GM23338 (cell line): ENCODE measurements at regions not wholly inside any gene's neighbourhood (a gene's known extent, or its start where the extent isn't known, plus 50 kb on each side); places are given as distances from the start of the nearest gene placed in this dataset.

Experiments used
- ATAC-seq: fragments of 200-7000 bp; cut with Tn5 transposase; 3 replicates; pipeline ENCODE4 v1.9.1; 2020
- DNase-seq: peaks from one replicate; pipeline ENCODE4 v3.0.0-alpha.2; 2015; ENCODE audit warnings: low spot score
- H2AFZ ChIP-seq: fragments of 200-600 bp; sonication (generic); 2 replicates; pipeline ENCODE4 v1.8.0; 2016; ENCODE audit warnings: antibody characterized with exemption, mild to moderate bottlenecking, moderate library complexity
- H3F3A ChIP-seq: fragments of 200-600 bp; sonication (generic); replicated peaks from 2 replicates; pipeline ENCODE4 v1.8.0; 2017; ENCODE audit warnings: antibody characterized with exemption, mixed run types, low read depth
- H3K27ac ChIP-seq: fragments of 200-600 bp; sonication (generic); 2 replicates; pipeline ENCODE4 v1.6.1; 2016; ENCODE audit warnings: low read depth
- H3K27me3 ChIP-seq: fragments of 200-600 bp; sonication (generic); 2 replicates; pipeline ENCODE4 v1.8.0; 2016; ENCODE audit warnings: mild to moderate bottlenecking, mixed run types, moderate library complexity; ENCODE audit not compliant: insufficient read depth
- H3K36me3 ChIP-seq: fragments of 200-600 bp; sonication (generic); 2 replicates; pipeline ENCODE4 v1.8.0; 2016; ENCODE audit warnings: mild to moderate bottlenecking; ENCODE audit not compliant: insufficient read depth
- H3K4me1 ChIP-seq: fragments of 200-600 bp; sonication (generic); 2 replicates; pipeline ENCODE4 v1.8.0; 2016; ENCODE audit warnings: mild to moderate bottlenecking, moderate library complexity; ENCODE audit not compliant: insufficient read depth
- H3K4me2 ChIP-seq: fragments of 200-600 bp; sonication (generic); 2 replicates; pipeline ENCODE4 v1.7.1; 2017; ENCODE audit warnings: mixed run types
- H3K4me3 ChIP-seq: fragments of 200-600 bp; sonication (generic); 2 replicates; pipeline ENCODE4 v1.6.1; 2016; ENCODE audit warnings: mixed run types
- H3K79me2 ChIP-seq: fragments of 200-600 bp; sonication (generic); replicated peaks from 2 replicates; pipeline ENCODE4 v1.8.0; 2017; ENCODE audit warnings: mild to moderate bottlenecking; ENCODE audit not compliant: insufficient read depth
- H3K9me2 ChIP-seq: fragments of 200-600 bp; sonication (generic); 2 replicates; pipeline ENCODE4 v1.8.0; 2017; ENCODE audit not compliant: insufficient read depth
- H4K20me1 ChIP-seq: fragments of 200-600 bp; sonication (generic); replicated peaks from 2 replicates; pipeline ENCODE4 v1.8.0; 2017; ENCODE audit warnings: mild to moderate bottlenecking; ENCODE audit not compliant: insufficient read depth
- H3K27ac Mint-ChIP-seq: 2 replicates; pipeline ENCODE4 v1.8.0; 2020; ENCODE audit warnings: inconsistent platforms, mild to moderate bottlenecking, moderate library complexity, mixed read lengths
- H3K27me3 Mint-ChIP-seq: 3 replicates; pipeline ENCODE4 v1.8.0; 2022; ENCODE audit warnings: low read depth, mild to moderate bottlenecking, moderate library complexity, mixed read lengths, inconsistent platforms; ENCODE audit not compliant: insufficient read depth, poor library complexity
- H3K36me3 Mint-ChIP-seq: 3 replicates; pipeline ENCODE4 v1.8.0; 2021; ENCODE audit warnings: low read depth, mild to moderate bottlenecking, inconsistent platforms, moderate library complexity, mixed read lengths
- H3K4me1 Mint-ChIP-seq: 3 replicates; pipeline ENCODE4 v1.8.0; 2020; ENCODE audit warnings: mild to moderate bottlenecking, inconsistent platforms, mixed read lengths
- H3K4me3 Mint-ChIP-seq: 3 replicates; pipeline ENCODE4 v1.8.0; 2021; ENCODE audit warnings: moderate library complexity, mild to moderate bottlenecking, inconsistent platforms, mixed read lengths
- H3K9me3 Mint-ChIP-seq: 3 replicates; pipeline ENCODE4 v1.8.0; 2020; ENCODE audit warnings: moderate library complexity, mild to moderate bottlenecking, inconsistent platforms, mixed read lengths
- CREB1 ChIP-seq: fragments of 250-450 bp; sonication (Bioruptor Pico); IDR thresholded peaks from 2 replicates; pipeline ENCODE4 v1.5.0; 2020; ENCODE audit warnings: low read depth, mild to moderate bottlenecking, moderate library complexity
- CTCF ChIP-seq, 2 experiments: fragments of 200-600 bp in 1 of 2; sonication (generic) in 1 of 2; conservative IDR thresholded peaks; 2 replicates each; pipeline versions ENCODE4 v1.5.1 to v1.6.1; 2016 to 2017; ENCODE audit warnings: antibody characterized with exemption in 2 of 2, low read depth in 2 of 2, mild to moderate bottlenecking in 2 of 2, moderate library complexity in 1 of 2
- ETS1 ChIP-seq: IDR thresholded peaks from 2 replicates; pipeline ENCODE4 v1.6.1; 2016; ENCODE audit warnings: antibody characterized with exemption
- EZH2 ChIP-seq: fragments of 200-600 bp; sonication (generic); IDR thresholded peaks from one replicate; pipeline ENCODE4 v1.8.0; 2017; ENCODE audit warnings: antibody characterized with exemption, mild to moderate bottlenecking, low read depth; ENCODE audit not compliant: unreplicated experiment
- EZH2phosphoT487 ChIP-seq: fragments of 200-600 bp; sonication (generic); IDR thresholded peaks from one replicate; pipeline ENCODE4 v1.8.1; 2018; ENCODE audit warnings: antibody characterized with exemption; ENCODE audit not compliant: unreplicated experiment
- JUNB ChIP-seq: IDR thresholded peaks from one replicate; pipeline ENCODE4 v1.6.1; 2016; ENCODE audit warnings: antibody characterized with exemption; ENCODE audit not compliant: unreplicated experiment
- NANOG ChIP-seq: IDR thresholded peaks from 2 replicates; pipeline ENCODE4 v1.6.1; 2016; ENCODE audit warnings: antibody characterized with exemption, borderline replicate concordance
- POLR2AphosphoS5 ChIP-seq: IDR thresholded peaks from 2 replicates; pipeline ENCODE4 v1.6.1; 2016; ENCODE audit warnings: antibody characterized with exemption, low read depth
- REST ChIP-seq: IDR thresholded peaks from one replicate; pipeline ENCODE4 v1.6.1; 2018; ENCODE audit warnings: antibody characterized with exemption; ENCODE audit not compliant: unreplicated experiment
- STAT1 ChIP-seq: IDR thresholded peaks from one replicate; pipeline ENCODE4 v1.6.1; 2016; ENCODE audit warnings: antibody characterized with exemption; ENCODE audit not compliant: unreplicated experiment
- ZNF114 ChIP-seq: fragments of 250-450 bp; sonication (Bioruptor Pico); IDR thresholded peaks from 2 replicates; pipeline ENCODE4 v1.5.0; 2020; ENCODE audit warnings: mild to moderate bottlenecking, moderate library complexity
- ZNF331 ChIP-seq: fragments of 250-450 bp; sonication (Bioruptor Pico); IDR thresholded peaks from 2 replicates; pipeline ENCODE4 v1.5.0; 2020; ENCODE audit warnings: low read depth, mild to moderate bottlenecking, moderate library complexity
- ZNF462 ChIP-seq: fragments of 250-450 bp; sonication (Bioruptor Pico); IDR thresholded peaks from 2 replicates; pipeline ENCODE4 v1.5.0; 2020; ENCODE audit warnings: mild to moderate bottlenecking, moderate library complexity

- Mint-ChIP-seq H3K27me3 (peaks cover 1% of the 10 kb centered on the region), H3K27ac (no peak overlapping the region), H3K9me3 (no peaks in the 10 kb centered on the region), H3K36me3 (no peaks in the 10 kb centered on the region), H3K4me1 (peaks cover 1% of the 10 kb centered on the region; the same call in 2 of the 3 replicates), H3K4me3 (no peak overlapping the region)
- Histone ChIP-seq H3K79me2 (no peaks in the 10 kb centered on the region), H3K9me2 (no peaks in the 10 kb centered on the region), H3K27me3 (no peaks in the 10 kb centered on the region), H3K27ac (no peak overlapping the region), H3K4me3 (no peak overlapping the region), H4K20me1 (no peaks in the 10 kb centered on the region), H3K4me2 (no peak overlapping the region), H2AFZ (no peak overlapping the region), H3K4me1 (no peaks in the 10 kb centered on the region), H3K36me3 (no peaks in the 10 kb centered on the region), H3F3A (no peaks in the 10 kb centered on the region)
- ATAC-seq (no peak), DNase-seq (no peak)
- TF ChIP-seq JUNB (no peak), POLR2AphosphoS5 (no peak), REST (no peak), NANOG (no peak), ZNF114 (CRISPR knock-in tag) (no peak), CTCF (conservative IDR thresholded peaks at IDR 0.05; ENCODE audit: low read depth in 2 of 2) (no peak), EZH2phosphoT487 (no peak), STAT1 (no peak), EZH2 (no peak), ZNF462 (no peak), ETS1 (no peak), CREB1 (no peak), ZNF331 (no peak)
Observed at GRCh38 chr1:30422251-30422650, 301.1 kb downstream of the MATN1 start.
